ENCODE measurements at regions not wholly inside any gene's neighbourhood (a gene's known extent, or its start where the extent isn't known, plus 50 kb on each side); places are given as distances from the start of the nearest gene placed in this dataset.
"Not testable (repeated sequence)": the region's sequence is repeated elsewhere in the genome, so short reads cannot be mapped to it uniquely, and the experiment has no call there.

- CTCF ChIA-PET = no interaction called here
- TF ChIP-seq, protein P1, sequence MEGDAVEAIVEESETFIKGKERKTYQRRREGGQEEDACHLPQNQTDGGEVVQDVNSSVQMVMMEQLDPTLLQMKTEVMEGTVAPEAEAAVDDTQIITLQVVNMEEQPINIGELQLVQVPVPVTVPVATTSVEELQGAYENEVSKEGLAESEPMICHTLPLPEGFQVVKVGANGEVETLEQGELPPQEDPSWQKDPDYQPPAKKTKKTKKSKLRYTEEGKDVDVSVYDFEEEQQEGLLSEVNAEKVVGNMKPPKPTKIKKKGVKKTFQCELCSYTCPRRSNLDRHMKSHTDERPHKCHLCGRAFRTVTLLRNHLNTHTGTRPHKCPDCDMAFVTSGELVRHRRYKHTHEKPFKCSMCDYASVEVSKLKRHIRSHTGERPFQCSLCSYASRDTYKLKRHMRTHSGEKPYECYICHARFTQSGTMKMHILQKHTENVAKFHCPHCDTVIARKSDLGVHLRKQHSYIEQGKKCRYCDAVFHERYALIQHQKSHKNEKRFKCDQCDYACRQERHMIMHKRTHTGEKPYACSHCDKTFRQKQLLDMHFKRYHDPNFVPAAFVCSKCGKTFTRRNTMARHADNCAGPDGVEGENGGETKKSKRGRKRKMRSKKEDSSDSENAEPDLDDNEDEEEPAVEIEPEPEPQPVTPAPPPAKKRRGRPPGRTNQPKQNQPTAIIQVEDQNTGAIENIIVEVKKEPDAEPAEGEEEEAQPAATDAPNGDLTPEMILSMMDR (IDR thresholded peaks at IDR 0.05; ENCODE audit: insufficient read depth, low read length, missing control alignments) = no peak
- DNase-seq (ENCODE audit: low read depth, low spot score) = no peak
- no peak overlapping the region for H3K4me3 ChIP-seq (ENCODE audit: low read depth, low read length)
- POLR2A ChIA-PET = no interaction called here
These were observed 1191.6 kb upstream of the CRIM1 start for GRCh38 chr2:35163948-35164347.

GRCh38 chr2:35160871-35161270, 1194.7 kb upstream of the CRIM1 start:
- TF ChIP-seq, protein P1 (IDR thresholded peaks at IDR 0.05; ENCODE audit: insufficient read depth, low read length, missing control alignments) = no peak
- H3K4me3 ChIP-seq (ENCODE audit: low read depth, low read length) = no peak overlapping the region
- ChIA-PET POLR2A (no interaction called here), CTCF (no interaction called here)
- no peak for DNase-seq (ENCODE audit: low read depth, low spot score)

- ChIA-PET POLR2A (no interaction called here), CTCF (no interaction called here)
- TF ChIP-seq, protein P1 (IDR thresholded peaks at IDR 0.05; ENCODE audit: insufficient read depth, low read length, missing control alignments) = no peak
- no peak overlapping the region for H3K4me3 ChIP-seq (ENCODE audit: low read depth, low read length)
- no peak for DNase-seq (ENCODE audit: low read depth, low spot score)
These were observed 1229.7 kb upstream of the CRIM1 start for GRCh38 chr2:35125871-35126270.

DNA sequence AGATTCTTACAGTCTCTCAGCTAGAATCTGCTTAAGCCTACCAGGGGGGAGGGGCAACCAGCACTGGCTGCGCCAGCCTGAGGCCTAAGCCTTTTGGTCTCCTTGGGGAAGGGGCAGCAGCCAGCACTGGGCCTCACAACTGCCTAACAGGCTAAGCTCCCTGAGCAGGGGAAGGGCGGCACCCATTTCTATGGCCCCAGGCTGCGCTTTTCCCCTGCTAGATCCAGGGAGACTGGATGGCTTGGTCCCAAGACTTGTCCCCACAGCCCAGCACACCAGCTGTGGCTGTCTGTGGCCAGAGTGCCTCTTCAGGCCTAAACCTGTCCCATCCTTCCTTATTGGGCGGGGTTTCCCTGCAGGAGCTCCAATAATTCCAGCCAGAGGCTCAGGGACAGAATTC, 1230.3 kb upstream of the CRIM1 start:
- DNase-seq (ENCODE audit: low read depth, low spot score) = no peak
- no peak overlapping the region for H3K4me3 ChIP-seq (ENCODE audit: low read depth, low read length)
- TF ChIP-seq, protein P1 (IDR thresholded peaks at IDR 0.05; ENCODE audit: insufficient read depth, low read length, missing control alignments) = no peak
- CTCF ChIA-PET = no interaction called here
- POLR2A ChIA-PET = no interaction called here

DNA sequence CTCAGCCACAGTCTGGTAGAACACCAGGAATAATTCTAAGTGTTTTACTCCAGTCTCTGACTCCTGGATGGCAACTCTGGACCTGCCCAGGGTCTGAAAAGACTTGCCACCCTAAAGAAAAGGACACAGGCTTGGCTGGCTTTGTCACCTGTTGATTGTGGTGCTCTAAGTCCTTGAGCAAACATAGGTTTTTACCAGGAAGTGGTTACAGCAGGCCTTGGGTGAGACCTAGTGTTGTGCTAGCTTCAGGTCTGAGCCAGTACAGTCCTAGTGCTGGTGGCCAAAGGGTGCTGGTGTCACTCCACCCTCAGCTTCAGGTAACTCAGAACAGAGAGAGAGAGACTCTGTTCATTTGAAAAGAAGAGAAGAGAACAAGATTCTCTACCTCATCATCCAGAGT, 1239.4 kb upstream of the CRIM1 start:
- ChIA-PET POLR2A (no interaction called here), CTCF (no interaction called here)
- TF ChIP-seq, protein P1 (IDR thresholded peaks at IDR 0.05; ENCODE audit: insufficient read depth, low read length, missing control alignments) = no peak
- no peak for DNase-seq (ENCODE audit: low read depth, low spot score)
- H3K4me3 ChIP-seq (ENCODE audit: low read depth, low read length) = no peak overlapping the region

- no peak overlapping the region for H3K4me3 ChIP-seq (ENCODE audit: low read depth, low read length)
- POLR2A ChIA-PET = no interaction called here
- TF ChIP-seq, protein P1 (IDR thresholded peaks at IDR 0.05; ENCODE audit: insufficient read depth, low read length, missing control alignments) = no peak
- CTCF ChIA-PET = no interaction called here
- no peak for DNase-seq (ENCODE audit: low read depth, low spot score)
These were observed 1240.8 kb upstream of the CRIM1 start for GRCh38 chr2:35114765-35115164.

GRCh38 chr2:35112367-35112766, 1243.2 kb upstream of the CRIM1 start:
- DNase-seq (ENCODE audit: low read depth, low spot score); POLR2A ChIA-PET; H3K4me3 ChIP-seq (ENCODE audit: low read depth, low read length); CTCF ChIA-PET: not testable (repeated sequence)

Data from AG04449 (cell line).